ENCODE measurements at regions not wholly inside any gene's neighbourhood (a gene's known extent, or its start where the extent isn't known, plus 50 kb on each side); places are given as distances from the start of the nearest gene placed in this dataset.

DNA sequence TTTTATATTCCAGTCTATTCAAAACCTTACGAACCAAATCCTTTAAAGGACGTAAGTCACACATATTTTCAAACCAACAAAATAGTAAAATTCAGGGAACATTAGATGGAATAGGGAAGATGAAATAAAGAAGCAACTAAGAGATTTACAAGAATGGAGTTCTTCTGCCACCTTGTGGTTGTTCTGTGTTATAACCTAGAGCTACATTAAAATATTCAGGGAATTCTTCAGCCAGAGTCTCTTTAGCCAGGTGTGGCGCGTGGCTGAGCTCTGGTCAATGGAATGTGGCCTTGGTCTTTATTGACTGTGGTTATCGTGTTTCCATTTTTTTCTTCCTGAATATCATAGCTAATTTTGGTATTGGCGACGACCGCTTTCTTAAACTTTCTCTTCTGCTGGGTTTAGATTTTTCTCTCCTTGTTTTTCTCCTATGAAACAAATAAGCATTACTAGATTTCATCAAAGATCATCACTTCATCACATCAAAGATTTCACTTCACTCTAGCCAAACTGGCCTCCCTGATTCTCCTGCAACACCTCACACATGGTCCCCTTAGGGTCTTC lies 221.3 kb downstream of the MRPL39 start:
- TF ChIP-seq, protein P1, sequence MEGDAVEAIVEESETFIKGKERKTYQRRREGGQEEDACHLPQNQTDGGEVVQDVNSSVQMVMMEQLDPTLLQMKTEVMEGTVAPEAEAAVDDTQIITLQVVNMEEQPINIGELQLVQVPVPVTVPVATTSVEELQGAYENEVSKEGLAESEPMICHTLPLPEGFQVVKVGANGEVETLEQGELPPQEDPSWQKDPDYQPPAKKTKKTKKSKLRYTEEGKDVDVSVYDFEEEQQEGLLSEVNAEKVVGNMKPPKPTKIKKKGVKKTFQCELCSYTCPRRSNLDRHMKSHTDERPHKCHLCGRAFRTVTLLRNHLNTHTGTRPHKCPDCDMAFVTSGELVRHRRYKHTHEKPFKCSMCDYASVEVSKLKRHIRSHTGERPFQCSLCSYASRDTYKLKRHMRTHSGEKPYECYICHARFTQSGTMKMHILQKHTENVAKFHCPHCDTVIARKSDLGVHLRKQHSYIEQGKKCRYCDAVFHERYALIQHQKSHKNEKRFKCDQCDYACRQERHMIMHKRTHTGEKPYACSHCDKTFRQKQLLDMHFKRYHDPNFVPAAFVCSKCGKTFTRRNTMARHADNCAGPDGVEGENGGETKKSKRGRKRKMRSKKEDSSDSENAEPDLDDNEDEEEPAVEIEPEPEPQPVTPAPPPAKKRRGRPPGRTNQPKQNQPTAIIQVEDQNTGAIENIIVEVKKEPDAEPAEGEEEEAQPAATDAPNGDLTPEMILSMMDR (IDR thresholded peaks at IDR 0.05; ENCODE audit: unreplicated experiment in 3 of 3): peak; percentile 79 to 82 (median 80)
- no peak overlapping the region for H3K27ac Mint-ChIP-seq
- no peaks in the 10 kb centered on the region for H3K4me1 Mint-ChIP-seq
- no peaks in the 10 kb centered on the region for H3K27me3 Mint-ChIP-seq (ENCODE audit: low read depth)
- no peak overlapping the region for H3K4me3 Mint-ChIP-seq
- H3K9me3 Mint-ChIP-seq: no peaks in the 10 kb centered on the region
- H3K36me3 Mint-ChIP-seq (ENCODE audit: low read depth): no peaks in the 10 kb centered on the region

DNA sequence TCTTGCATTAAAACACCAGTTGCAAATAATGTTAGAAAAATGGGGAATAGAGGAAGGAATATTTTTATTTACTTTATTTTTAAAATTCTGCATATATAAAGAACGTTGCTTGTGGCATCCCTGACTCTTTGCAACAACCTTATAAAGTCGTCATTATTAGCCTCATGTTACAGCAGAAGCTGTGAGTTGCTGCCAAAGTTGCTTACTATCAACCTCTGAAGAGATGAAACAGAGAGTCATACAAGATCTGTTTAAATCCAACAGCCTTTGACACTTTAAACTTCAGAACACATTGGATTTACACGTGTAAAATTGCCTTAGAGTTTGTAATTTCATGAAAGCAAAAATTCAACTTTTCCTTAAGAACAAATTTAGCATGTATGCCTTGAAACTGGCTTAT lies 221.9 kb downstream of the MRPL39 start:
- Mint-ChIP-seq H3K36me3 (ENCODE audit: low read depth) (no peaks in the 10 kb centered on the region), H3K4me3 (no peak overlapping the region)

DNA sequence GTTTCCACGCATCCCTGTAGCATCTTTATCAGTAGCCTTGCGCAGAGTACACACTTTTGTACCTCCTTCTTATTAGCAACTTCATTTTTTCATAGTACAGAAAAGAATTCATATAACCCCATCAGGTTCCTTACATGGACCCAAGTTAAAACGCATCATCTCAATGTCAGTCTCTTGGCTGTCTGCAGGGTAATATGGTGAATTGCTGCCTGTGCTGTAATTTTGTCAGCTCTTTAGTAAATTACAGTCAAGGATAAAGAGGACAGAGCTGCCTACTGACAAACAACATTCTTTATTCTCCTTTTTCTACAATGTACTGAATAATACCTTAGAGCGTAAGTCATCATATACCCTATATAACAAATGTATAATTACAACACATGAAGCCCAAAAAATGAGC lies 222.5 kb downstream of the MRPL39 start:
- H3K27ac Mint-ChIP-seq: no peak overlapping the region
- no peak overlapping the region for H3K4me3 Mint-ChIP-seq
- no peaks in the 10 kb centered on the region for H3K36me3 Mint-ChIP-seq (ENCODE audit: low read depth)
- no peaks in the 10 kb centered on the region for H3K27me3 Mint-ChIP-seq (ENCODE audit: low read depth)
- no peaks in the 10 kb centered on the region for H3K4me1 Mint-ChIP-seq
- H3K9me3 Mint-ChIP-seq: no peaks in the 10 kb centered on the region
- TF ChIP-seq, protein P1 (IDR thresholded peaks at IDR 0.05; ENCODE audit: unreplicated experiment in 3 of 3): no peak

More for the DNA sequence above, 221.9 kb downstream of the MRPL39 start:
- TF ChIP-seq, protein P1 (IDR thresholded peaks at IDR 0.05; ENCODE audit: unreplicated experiment in 3 of 3): no peak
- H3K27ac Mint-ChIP-seq: no peak overlapping the region
- H3K9me3 Mint-ChIP-seq: no peaks in the 10 kb centered on the region
- no peaks in the 10 kb centered on the region for H3K4me1 Mint-ChIP-seq
- H3K27me3 Mint-ChIP-seq (ENCODE audit: low read depth): no peaks in the 10 kb centered on the region

DNA sequence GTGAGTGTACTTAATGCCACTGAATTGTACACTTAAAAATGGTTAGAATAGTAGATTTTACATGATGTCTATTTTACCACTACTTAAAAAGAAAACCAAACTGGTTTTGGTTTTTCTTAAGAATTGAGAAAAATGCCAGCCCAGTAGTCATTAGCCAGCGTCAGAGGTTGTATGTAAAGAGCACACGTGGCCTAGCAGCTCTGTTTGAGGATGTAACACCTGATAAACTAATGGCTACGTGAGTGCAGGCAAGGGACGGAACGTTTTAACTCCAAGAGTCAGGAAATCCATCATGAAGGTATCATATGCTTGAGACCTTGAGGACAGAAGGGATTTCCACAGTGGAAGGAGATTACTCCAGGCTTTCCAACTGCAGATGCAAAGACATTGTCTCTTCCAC lies 223.7 kb downstream of the MRPL39 start:
- H3K9me3 Mint-ChIP-seq: peaks cover 2% of the 10 kb centered on the region
- H3K36me3 Mint-ChIP-seq (ENCODE audit: low read depth): no peaks in the 10 kb centered on the region
- no peak overlapping the region for H3K27ac Mint-ChIP-seq
- no peaks in the 10 kb centered on the region for H3K27me3 Mint-ChIP-seq (ENCODE audit: low read depth)
- H3K4me1 Mint-ChIP-seq: no peaks in the 10 kb centered on the region
- TF ChIP-seq, protein P1 (IDR thresholded peaks at IDR 0.05; ENCODE audit: unreplicated experiment in 3 of 3): no peak
- no peak overlapping the region for H3K4me3 Mint-ChIP-seq

DNA sequence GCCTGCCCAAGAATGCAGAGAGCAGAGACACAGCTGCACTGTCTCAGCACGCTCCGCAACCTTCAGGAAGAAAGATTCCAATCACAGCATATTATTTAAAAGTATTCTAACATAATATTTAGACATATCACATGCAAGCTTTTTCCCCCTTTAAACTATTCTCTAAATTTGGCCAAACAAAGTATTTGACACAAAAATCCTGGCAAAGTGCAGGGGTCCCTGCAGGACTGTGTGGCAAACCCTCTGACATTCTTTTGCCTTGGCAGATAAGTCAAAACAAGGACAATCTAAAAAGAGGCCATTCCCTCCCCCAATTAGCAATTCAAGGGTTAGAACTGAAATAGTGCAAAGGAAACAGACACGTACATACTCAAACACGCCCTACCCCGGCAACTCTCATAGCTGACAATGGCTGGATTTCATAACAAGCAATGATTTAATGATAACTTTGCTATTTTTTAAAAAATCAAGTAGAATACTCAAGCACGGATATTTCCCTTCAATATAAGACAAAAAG lies 225.3 kb downstream of the MRPL39 start:
- Mint-ChIP-seq H3K4me1 (no peaks in the 10 kb centered on the region), H3K27me3 (ENCODE audit: low read depth) (no peaks in the 10 kb centered on the region), H3K27ac (no peak overlapping the region), H3K9me3 (peaks cover 8% of the 10 kb centered on the region), H3K4me3 (no peak overlapping the region), H3K36me3 (ENCODE audit: low read depth) (no peaks in the 10 kb centered on the region)
- TF ChIP-seq, protein P1 (IDR thresholded peaks at IDR 0.05; ENCODE audit: unreplicated experiment in 3 of 3): no peak

DNA sequence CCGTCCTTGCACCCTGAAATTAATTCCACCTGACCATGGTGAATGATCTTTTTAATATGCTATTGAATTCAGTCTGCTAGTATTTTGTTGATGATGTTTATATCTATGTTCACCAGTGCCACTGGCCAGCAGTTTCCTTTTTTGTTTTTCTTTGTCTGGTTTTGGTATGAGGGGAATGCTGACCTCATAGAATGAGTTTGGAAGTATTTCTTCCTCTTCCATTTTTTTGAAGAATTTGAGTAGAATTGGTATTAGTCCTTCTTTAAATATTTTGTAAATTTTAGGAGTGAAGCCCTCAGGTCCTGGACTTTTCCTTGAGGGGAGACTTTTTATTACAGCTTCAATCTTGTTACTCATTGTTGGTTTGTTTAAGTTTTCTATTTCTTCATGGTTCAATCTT lies 231.6 kb downstream of the MRPL39 start:
- Mint-ChIP-seq H3K9me3 (peaks cover 8% of the 10 kb centered on the region), H3K36me3 (ENCODE audit: low read depth) (no peaks in the 10 kb centered on the region), H3K27me3 (ENCODE audit: low read depth) (no peaks in the 10 kb centered on the region), H3K4me1 (no peaks in the 10 kb centered on the region), H3K27ac (no peak overlapping the region), H3K4me3 (no peak overlapping the region)
- TF ChIP-seq, protein P1 (IDR thresholded peaks at IDR 0.05; ENCODE audit: unreplicated experiment in 3 of 3): no peak

Measured in nephron (organoid).